ENCODE measurements at regions not wholly inside any gene's neighbourhood (a gene's known extent, or its start where the extent isn't known, plus 50 kb on each side); places are given as distances from the start of the nearest gene placed in this dataset.

DNA sequence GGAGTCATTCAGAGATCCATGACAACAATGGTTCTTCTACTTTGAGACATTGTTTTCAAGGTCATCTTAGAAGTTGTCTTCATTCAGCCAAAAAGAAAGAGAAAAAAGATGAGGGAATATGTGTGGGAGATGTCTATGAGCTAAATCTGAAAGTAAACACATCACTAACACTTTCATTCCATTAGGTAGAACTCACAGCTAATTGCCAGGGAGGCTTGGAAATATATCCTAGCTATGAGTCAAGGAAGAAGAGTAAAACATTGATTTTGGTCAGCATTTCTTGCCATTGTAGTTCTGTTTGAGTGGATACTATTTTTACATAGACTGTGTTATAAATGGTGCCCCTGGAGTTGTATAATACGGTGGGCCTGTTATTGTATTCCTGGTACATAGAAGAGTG, 316.4 kb upstream of the MYOCD start:
- TF ChIP-seq, protein P1, sequence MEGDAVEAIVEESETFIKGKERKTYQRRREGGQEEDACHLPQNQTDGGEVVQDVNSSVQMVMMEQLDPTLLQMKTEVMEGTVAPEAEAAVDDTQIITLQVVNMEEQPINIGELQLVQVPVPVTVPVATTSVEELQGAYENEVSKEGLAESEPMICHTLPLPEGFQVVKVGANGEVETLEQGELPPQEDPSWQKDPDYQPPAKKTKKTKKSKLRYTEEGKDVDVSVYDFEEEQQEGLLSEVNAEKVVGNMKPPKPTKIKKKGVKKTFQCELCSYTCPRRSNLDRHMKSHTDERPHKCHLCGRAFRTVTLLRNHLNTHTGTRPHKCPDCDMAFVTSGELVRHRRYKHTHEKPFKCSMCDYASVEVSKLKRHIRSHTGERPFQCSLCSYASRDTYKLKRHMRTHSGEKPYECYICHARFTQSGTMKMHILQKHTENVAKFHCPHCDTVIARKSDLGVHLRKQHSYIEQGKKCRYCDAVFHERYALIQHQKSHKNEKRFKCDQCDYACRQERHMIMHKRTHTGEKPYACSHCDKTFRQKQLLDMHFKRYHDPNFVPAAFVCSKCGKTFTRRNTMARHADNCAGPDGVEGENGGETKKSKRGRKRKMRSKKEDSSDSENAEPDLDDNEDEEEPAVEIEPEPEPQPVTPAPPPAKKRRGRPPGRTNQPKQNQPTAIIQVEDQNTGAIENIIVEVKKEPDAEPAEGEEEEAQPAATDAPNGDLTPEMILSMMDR (IDR thresholded peaks at IDR 0.05): no peak
- TF ChIP-seq POLR2AphosphoS5 (IDR thresholded peaks at IDR 0.05; ENCODE audit: insufficient read depth in 1 of 2, low read depth in 1 of 2): no peak
- no peak for TF ChIP-seq POLR2A (IDR thresholded peaks at IDR 0.05)
